ENCODE measurements at regions not wholly inside any gene's neighbourhood (a gene's known extent, or its start where the extent isn't known, plus 50 kb on each side); places are given as distances from the start of the nearest gene placed in this dataset.

DNA sequence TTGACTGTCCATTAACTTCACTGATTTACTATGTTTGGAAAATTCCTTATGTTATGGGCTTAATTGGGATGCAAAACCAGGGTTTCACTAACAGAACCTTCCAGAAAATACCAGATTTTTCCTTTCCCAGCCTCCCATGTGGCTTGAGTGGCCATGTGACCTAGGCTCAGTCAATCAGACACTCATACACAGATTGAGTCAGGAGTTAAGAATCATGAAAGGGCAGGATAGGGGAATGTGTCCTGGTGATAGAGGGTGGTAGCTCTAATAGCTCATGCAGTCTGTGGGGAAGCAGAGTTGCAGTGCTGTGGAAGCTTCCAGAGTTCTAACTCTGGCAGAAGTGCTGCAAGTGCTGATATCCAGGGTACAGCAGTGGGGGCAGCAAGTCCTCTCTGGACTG is 134.1 kb upstream of the IFNG-AS1 start:
- CTCF ChIA-PET: no interaction called here
- no TSS peak for BruUV-seq (replicated peaks)
- H3K27me3 Mint-ChIP-seq (ENCODE audit: insufficient read depth, unreplicated experiment): no peaks in the 10 kb centered on the region
- TF ChIP-seq, protein P1, sequence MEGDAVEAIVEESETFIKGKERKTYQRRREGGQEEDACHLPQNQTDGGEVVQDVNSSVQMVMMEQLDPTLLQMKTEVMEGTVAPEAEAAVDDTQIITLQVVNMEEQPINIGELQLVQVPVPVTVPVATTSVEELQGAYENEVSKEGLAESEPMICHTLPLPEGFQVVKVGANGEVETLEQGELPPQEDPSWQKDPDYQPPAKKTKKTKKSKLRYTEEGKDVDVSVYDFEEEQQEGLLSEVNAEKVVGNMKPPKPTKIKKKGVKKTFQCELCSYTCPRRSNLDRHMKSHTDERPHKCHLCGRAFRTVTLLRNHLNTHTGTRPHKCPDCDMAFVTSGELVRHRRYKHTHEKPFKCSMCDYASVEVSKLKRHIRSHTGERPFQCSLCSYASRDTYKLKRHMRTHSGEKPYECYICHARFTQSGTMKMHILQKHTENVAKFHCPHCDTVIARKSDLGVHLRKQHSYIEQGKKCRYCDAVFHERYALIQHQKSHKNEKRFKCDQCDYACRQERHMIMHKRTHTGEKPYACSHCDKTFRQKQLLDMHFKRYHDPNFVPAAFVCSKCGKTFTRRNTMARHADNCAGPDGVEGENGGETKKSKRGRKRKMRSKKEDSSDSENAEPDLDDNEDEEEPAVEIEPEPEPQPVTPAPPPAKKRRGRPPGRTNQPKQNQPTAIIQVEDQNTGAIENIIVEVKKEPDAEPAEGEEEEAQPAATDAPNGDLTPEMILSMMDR (IDR thresholded peaks at IDR 0.05; ENCODE audit: unreplicated experiment): no peak
- intact Hi-C loops (cut with micrococcal nuclease): no loop called here
- H3K4me3 Mint-ChIP-seq (ENCODE audit: unreplicated experiment): no peak overlapping the region
- peaks cover 8% of the 10 kb centered on the region for H3K4me1 Mint-ChIP-seq (ENCODE audit: insufficient read depth, unreplicated experiment)
- no peak for DNase-seq (ENCODE audit: unreplicated experiment)
- no peaks in the 10 kb centered on the region for H3K36me3 Mint-ChIP-seq (ENCODE audit: insufficient read depth, unreplicated experiment)
- H3K27ac Mint-ChIP-seq (ENCODE audit: low read depth, unreplicated experiment): no peak overlapping the region
- POLR2A ChIA-PET: no interaction called here
- no peaks in the 10 kb centered on the region for H3K9me3 Mint-ChIP-seq (ENCODE audit: unreplicated experiment)

DNA sequence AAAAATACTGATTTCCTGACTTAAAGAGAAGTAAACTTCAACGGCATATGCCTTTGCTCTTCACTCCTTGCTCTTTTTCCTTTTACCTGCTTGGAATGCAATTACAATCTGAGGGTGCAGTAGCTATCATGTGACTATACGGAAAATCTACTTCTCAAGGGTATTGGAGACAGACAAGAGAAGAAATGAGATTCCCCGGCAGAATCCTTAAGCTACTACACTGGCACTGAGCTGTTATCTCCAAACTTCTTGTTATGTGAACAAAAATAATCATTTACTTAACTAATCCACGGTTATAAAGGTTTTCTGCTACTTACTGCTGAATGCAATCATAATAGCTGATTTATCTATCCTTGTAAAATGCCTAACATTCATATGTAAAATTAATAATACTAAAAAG is 118.0 kb upstream of the IFNG-AS1 start:
- Mint-ChIP-seq H3K9me3 (ENCODE audit: unreplicated experiment) (peaks cover 7% of the 10 kb centered on the region), H3K4me3 (ENCODE audit: unreplicated experiment) (no peak overlapping the region), H3K4me1 (ENCODE audit: insufficient read depth, unreplicated experiment) (no peaks in the 10 kb centered on the region), H3K27ac (ENCODE audit: low read depth, unreplicated experiment) (no peak overlapping the region), H3K36me3 (ENCODE audit: insufficient read depth, unreplicated experiment) (no peaks in the 10 kb centered on the region), H3K27me3 (ENCODE audit: insufficient read depth, unreplicated experiment) (no peaks in the 10 kb centered on the region)
- POLR2A ChIA-PET: interaction anchor here (0.6 kb wide), 1 partner anchor 27 kb away, joined by 3 read pairs; no protein-coding TSS in a partner anchor
- TF ChIP-seq, protein P1 (IDR thresholded peaks at IDR 0.05; ENCODE audit: unreplicated experiment): no peak
- intact Hi-C loops (cut with micrococcal nuclease): no loop called here
- CTCF ChIA-PET: interaction anchor here (0.5 kb wide), 1 partner anchor 21 kb away, joined by 3 read pairs; no protein-coding TSS in a partner anchor
- BruUV-seq (replicated peaks): no TSS peak
- no peak for DNase-seq (ENCODE audit: unreplicated experiment)

DNA sequence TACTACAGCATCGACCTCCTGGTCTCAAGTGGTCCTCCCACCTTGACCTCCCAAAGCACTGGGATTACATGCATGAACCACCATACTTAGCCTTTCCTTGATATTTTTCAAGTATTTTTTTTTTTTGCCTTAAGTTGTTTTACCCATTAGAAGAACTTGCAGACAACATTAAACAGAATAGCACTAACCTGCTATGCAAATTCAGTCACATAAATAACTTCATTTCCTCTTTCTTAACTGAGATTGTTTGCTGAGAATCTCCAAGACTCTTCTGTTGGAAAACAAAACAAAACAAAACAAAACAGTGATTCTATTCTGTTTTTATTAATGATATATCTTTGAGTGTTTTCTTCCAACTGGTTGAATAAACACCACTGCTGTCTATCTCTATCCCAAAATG is 115.9 kb upstream of the IFNG-AS1 start:
- BruUV-seq (replicated peaks): no TSS peak
- no peaks in the 10 kb centered on the region for H3K27me3 Mint-ChIP-seq (ENCODE audit: insufficient read depth, unreplicated experiment)
- intact Hi-C loops (cut with micrococcal nuclease): no loop called here
- TF ChIP-seq, protein P1 (IDR thresholded peaks at IDR 0.05; ENCODE audit: unreplicated experiment): no peak
- ChIA-PET POLR2A (no interaction called here), CTCF (interaction anchor here (0.6 to 0.7 kb wide), 2 partner anchors 379 to 1776 kb away, joined by 3 read pairs; no protein-coding TSS in a partner anchor)
- no peak for DNase-seq (ENCODE audit: unreplicated experiment)
- H3K9me3 Mint-ChIP-seq (ENCODE audit: unreplicated experiment): peaks cover 7% of the 10 kb centered on the region
- no peak overlapping the region for H3K4me3 Mint-ChIP-seq (ENCODE audit: unreplicated experiment)
- no peak overlapping the region for H3K27ac Mint-ChIP-seq (ENCODE audit: low read depth, unreplicated experiment)
- H3K4me1 Mint-ChIP-seq (ENCODE audit: insufficient read depth, unreplicated experiment): no peaks in the 10 kb centered on the region
- no peaks in the 10 kb centered on the region for H3K36me3 Mint-ChIP-seq (ENCODE audit: insufficient read depth, unreplicated experiment)

DNA sequence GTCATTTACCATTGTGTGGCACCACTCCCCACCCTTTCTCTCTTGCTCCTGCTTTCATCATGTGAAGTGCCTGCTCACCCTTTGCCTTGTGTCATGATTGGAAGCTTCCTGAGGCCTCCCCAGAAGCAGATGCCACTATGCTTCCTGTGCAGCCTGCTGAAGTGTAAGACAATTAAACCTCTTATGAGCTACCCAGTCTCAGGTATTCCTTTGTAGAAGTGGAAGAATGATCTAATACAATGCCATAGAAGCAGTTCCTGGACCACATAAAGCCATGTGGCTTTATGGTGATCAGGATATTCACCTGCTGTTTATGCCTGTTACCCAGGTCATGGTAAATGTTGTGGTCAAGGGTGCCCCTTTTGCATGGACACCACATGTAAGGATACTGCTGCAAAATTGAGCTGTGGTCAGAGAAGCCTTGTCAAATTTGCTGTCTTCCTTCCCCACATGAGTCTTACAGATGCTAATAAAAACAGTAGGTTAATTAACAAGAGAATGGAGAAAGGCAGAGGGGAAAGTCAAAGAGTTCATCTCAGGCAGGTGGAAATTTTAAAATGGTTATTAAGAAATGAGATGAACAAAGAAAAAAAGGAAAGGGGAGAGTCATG is 112.8 kb upstream of the IFNG-AS1 start:
- Mint-ChIP-seq H3K36me3 (ENCODE audit: insufficient read depth, unreplicated experiment) (no peaks in the 10 kb centered on the region), H3K27me3 (ENCODE audit: insufficient read depth, unreplicated experiment) (no peaks in the 10 kb centered on the region), H3K4me1 (ENCODE audit: insufficient read depth, unreplicated experiment) (no peaks in the 10 kb centered on the region), H3K4me3 (ENCODE audit: unreplicated experiment) (no peak overlapping the region), H3K9me3 (ENCODE audit: unreplicated experiment) (peaks cover 7% of the 10 kb centered on the region), H3K27ac (ENCODE audit: low read depth, unreplicated experiment) (no peak overlapping the region)
- no TSS peak for BruUV-seq (replicated peaks)
- POLR2A ChIA-PET: interaction anchor here (0.7 kb wide), 1 partner anchor 244 kb away, joined by 4 read pairs; no protein-coding TSS in a partner anchor
- intact Hi-C loops (cut with micrococcal nuclease): no loop called here
- no peak for DNase-seq (ENCODE audit: unreplicated experiment)
- TF ChIP-seq, protein P1 (IDR thresholded peaks at IDR 0.05; ENCODE audit: unreplicated experiment): no peak
- CTCF ChIA-PET: no interaction called here
